GM23338 (cell line): ENCODE measurements at regions not wholly inside any gene's neighbourhood (a gene's known extent, or its start where the extent isn't known, plus 50 kb on each side); places are given as distances from the start of the nearest gene placed in this dataset.

Source experiments
- EZH2 ChIP-seq: fragments of 200-600 bp; sonication (generic); IDR thresholded peaks from one replicate; pipeline ENCODE4 v1.8.0; 2017; ENCODE audit warnings: antibody characterized with exemption, mild to moderate bottlenecking, low read depth; ENCODE audit not compliant: unreplicated experiment
- POLR2AphosphoS5 ChIP-seq: IDR thresholded peaks from 2 replicates; pipeline ENCODE4 v1.6.1; 2016; ENCODE audit warnings: antibody characterized with exemption, low read depth
- TF ChIP-seq, protein P1 (sequence below), 2 experiments: fragments of 200-600 bp in 1 of 2; sonication (generic) in 1 of 2; conservative IDR thresholded peaks; 2 replicates each; pipeline versions ENCODE4 v1.5.1 to v1.6.1; 2016 to 2017; ENCODE audit warnings: antibody characterized with exemption in 2 of 2, low read depth in 2 of 2, mild to moderate bottlenecking in 2 of 2, moderate library complexity in 1 of 2
- TF ChIP-seq, protein P2 (sequence below): IDR thresholded peaks from one replicate; pipeline ENCODE4 v1.6.1; 2018; ENCODE audit warnings: antibody characterized with exemption; ENCODE audit not compliant: unreplicated experiment

DNA sequence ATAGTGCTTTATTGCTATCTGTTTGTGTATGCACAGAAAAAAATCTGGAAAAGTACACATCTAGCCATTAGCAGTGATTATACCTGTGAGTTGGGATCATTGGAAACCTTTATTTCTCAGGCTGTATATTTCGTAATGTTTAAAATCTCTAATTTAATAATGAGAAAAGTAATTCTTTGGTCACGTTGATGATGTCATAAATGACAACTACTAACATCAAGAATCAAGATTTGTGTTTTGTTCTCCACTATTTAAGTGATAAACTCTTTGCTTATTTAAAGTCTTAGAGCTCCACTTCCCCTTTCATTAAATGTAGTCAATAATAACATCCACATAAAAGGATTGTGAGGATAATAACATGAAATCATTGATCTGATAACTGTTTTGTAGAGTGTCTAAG lies 126.2 kb downstream of the TMA16 start:
- TF ChIP-seq POLR2AphosphoS5 (no peak), EZH2 (no peak)
- TF ChIP-seq, protein P1, sequence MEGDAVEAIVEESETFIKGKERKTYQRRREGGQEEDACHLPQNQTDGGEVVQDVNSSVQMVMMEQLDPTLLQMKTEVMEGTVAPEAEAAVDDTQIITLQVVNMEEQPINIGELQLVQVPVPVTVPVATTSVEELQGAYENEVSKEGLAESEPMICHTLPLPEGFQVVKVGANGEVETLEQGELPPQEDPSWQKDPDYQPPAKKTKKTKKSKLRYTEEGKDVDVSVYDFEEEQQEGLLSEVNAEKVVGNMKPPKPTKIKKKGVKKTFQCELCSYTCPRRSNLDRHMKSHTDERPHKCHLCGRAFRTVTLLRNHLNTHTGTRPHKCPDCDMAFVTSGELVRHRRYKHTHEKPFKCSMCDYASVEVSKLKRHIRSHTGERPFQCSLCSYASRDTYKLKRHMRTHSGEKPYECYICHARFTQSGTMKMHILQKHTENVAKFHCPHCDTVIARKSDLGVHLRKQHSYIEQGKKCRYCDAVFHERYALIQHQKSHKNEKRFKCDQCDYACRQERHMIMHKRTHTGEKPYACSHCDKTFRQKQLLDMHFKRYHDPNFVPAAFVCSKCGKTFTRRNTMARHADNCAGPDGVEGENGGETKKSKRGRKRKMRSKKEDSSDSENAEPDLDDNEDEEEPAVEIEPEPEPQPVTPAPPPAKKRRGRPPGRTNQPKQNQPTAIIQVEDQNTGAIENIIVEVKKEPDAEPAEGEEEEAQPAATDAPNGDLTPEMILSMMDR (conservative IDR thresholded peaks at IDR 0.05; ENCODE audit: low read depth in 2 of 2), result no peak
- TF ChIP-seq, protein P2, sequence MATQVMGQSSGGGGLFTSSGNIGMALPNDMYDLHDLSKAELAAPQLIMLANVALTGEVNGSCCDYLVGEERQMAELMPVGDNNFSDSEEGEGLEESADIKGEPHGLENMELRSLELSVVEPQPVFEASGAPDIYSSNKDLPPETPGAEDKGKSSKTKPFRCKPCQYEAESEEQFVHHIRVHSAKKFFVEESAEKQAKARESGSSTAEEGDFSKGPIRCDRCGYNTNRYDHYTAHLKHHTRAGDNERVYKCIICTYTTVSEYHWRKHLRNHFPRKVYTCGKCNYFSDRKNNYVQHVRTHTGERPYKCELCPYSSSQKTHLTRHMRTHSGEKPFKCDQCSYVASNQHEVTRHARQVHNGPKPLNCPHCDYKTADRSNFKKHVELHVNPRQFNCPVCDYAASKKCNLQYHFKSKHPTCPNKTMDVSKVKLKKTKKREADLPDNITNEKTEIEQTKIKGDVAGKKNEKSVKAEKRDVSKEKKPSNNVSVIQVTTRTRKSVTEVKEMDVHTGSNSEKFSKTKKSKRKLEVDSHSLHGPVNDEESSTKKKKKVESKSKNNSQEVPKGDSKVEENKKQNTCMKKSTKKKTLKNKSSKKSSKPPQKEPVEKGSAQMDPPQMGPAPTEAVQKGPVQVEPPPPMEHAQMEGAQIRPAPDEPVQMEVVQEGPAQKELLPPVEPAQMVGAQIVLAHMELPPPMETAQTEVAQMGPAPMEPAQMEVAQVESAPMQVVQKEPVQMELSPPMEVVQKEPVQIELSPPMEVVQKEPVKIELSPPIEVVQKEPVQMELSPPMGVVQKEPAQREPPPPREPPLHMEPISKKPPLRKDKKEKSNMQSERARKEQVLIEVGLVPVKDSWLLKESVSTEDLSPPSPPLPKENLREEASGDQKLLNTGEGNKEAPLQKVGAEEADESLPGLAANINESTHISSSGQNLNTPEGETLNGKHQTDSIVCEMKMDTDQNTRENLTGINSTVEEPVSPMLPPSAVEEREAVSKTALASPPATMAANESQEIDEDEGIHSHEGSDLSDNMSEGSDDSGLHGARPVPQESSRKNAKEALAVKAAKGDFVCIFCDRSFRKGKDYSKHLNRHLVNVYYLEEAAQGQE, result no peak
